SH-SY5Y (cell line): ENCODE measurements at regions not wholly inside any gene's neighbourhood (a gene's known extent, or its start where the extent isn't known, plus 50 kb on each side); places are given as distances from the start of the nearest gene placed in this dataset.

ENCODE experiments used
- GATA2 ChIP-seq: IDR thresholded peaks from 2 replicates; pipeline ENCODE4 v1.6.1; 2011; ENCODE audit warnings: mild to moderate bottlenecking, low read depth, low read length
- GATA3 ChIP-seq: IDR thresholded peaks from 2 replicates; pipeline ENCODE4 v1.6.1; 2011; ENCODE audit warnings: low read depth, mild to moderate bottlenecking, low read length, moderate library complexity

DNA sequence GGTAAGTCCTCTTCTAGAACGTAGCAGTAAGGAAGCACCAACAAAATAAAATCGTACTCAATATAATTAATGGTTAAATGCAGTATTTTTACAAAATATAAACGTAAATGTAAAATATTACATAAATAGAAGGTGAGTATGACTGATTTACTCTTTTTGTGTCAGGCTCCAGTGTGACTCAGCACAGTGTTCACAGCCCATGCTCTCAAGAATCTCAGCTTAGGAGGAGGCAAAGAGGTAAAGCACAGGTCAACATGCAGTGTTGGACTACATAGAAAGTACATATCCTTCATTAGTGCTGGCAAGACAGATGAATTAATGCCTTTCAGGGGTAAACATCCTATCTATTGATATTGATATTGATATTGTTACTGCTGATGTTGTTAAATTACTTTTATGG, 2050.6 kb upstream of the RAG2 start:
- no peak for TF ChIP-seq GATA2
- no peak for TF ChIP-seq GATA3
